ENCODE measurements at regions not wholly inside any gene's neighbourhood (a gene's known extent, or its start where the extent isn't known, plus 50 kb on each side); places are given as distances from the start of the nearest gene placed in this dataset.

- DNase-seq: no peak
These were observed 186.9 kb upstream of the RGMB start for GRCh38 chr5:98586581-98586980.

- no peak for DNase-seq
These were observed 186.3 kb upstream of the RGMB start for GRCh38 chr5:98587166-98587565.

- DNase-seq: no peak
These were observed 185.2 kb upstream of the RGMB start for GRCh38 chr5:98588215-98588614.

DNA sequence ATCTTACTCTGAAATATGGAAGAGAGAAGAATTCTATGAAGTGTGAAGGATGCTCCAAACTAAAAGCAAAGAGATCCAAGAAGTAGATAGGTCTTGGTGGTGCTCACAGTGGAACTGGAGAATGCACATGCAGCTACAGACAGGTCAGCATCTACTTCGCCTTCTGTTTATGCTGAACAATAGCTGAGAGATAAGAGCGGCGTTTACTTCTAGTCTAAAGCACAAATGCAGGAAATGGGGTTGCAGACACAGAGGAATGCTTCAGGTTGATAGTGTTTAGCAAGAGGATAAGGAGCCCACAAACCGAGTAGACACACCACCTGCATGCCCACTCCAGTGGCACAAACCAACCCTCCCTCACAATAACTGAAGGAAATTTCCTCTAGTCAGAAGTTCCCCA is 180.0 kb upstream of the RGMB start:
- DNase-seq: no peak

GRCh38 chr5:98594098-98594497 is 179.4 kb upstream of the RGMB start:
- no peak for DNase-seq

DNA sequence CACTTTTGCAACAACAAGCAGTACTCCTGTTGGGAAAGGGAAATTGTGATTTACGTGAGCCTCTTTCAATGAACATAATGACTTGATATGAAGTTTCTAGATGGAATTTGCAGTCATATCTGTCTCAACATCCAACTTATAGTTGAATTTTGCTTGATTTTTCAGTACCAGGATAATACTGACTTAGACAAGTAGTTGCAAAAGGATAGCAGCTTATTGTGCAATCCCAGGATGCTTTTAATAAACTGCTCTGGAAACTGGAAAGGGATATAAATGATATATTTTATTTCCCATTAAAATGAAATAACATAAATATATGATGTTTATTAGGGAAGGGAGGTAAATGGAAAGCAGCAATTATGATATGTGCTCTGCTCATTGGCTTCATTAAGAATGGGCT is 174.4 kb upstream of the RGMB start:
- DNase-seq: no peak

- DNase-seq: no peak
These were observed 170.8 kb upstream of the RGMB start for GRCh38 chr5:98602534-98603112.

DNA sequence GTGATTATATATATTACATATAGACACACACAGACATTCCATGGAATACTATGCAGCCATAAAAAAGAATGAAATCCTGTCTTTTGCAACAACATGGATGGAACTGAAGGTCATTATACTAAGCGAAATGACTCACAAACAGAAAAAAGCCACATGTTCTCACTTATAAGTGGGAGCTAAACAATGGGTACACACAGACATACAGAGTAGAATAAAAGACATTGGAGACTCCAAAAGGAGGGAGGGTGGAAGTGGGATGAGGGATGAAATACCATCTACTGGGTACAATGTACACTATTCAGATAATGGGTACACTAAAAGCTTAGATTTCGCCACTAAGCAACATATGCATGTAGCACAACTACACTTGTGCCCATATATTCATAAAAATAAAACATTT is 170.0 kb upstream of the RGMB start:
- DNase-seq: no peak

GRCh38 chr5:98604301-98604700 is 169.2 kb upstream of the RGMB start:
- DNase-seq: no peak

DNA sequence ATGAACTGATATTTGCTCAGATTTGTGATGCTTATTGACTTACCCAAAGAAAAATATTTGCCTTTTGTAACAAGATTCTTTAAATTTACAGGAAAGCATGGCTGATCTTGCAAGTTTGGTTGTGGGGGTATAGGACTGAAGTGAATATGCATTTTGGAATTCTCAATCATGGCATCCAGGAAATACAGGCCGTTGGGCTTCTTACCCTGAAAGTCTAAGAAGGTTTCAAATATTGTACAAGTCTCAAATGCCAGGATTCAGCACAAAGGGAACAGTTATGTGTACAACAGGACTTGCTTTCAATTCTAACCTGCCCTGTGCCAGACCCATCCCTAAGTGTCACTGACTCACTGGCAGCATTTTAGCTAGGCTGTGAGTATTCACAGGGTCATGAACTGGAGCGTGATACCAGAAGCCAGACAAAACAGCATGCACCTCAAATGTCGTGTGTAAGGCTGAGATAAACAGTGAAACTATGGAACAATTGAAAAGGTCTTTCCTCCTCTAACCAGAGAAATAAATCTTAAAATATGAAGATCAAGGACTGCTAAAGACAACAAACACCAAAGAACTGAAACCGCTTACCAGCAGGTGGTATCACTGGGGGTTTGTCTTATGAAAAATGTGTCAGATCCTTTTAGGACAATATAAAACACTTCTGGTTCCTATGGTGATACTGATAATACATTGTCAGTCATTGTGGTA is 168.6 kb upstream of the RGMB start:
- no peak for DNase-seq

DNA sequence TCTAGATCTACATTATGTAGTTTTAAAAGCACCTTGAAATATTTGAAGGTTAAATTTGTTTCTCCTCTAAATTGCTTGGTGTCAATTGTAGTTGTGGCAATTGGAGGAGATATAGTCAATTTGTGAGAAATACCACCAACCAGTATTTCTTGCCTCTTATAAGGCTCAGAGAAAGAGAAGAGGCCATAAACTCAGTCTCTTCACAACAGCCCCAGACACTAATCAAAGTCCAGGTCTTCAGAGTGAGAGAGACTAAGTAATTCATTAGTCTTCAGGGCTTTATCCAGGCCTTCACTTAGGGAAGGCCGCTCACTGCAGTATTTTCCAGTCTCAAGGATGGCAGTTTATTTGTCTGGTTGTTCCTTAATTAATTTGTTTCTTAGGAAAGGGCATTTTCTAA is 168.0 kb upstream of the RGMB start:
- DNase-seq: no peak

DNA sequence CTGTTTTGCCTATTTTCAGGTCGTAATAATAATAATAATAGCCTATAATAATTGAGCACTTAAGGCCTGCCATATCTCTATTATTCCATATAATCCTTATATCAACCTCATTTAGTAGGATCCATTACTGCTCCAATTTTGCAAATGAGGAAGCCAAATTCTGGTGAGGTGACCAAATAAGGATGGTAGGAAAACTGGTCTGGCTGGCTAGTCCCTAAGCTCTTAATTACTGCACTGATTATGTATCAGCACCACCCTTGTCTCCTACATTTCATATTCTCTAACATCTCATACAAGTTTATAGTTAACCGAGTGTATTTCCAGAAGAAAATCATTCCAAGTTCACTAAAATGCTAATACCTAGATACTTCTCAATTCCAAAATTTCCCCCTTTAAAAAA is 166.5 kb upstream of the RGMB start:
- DNase-seq: no peak

- no peak for DNase-seq
These were observed 165.4 kb upstream of the RGMB start for GRCh38 chr5:98608052-98608451.

- no peak for DNase-seq
These were observed 159.1 kb upstream of the RGMB start for GRCh38 chr5:98614341-98614740.

DNA sequence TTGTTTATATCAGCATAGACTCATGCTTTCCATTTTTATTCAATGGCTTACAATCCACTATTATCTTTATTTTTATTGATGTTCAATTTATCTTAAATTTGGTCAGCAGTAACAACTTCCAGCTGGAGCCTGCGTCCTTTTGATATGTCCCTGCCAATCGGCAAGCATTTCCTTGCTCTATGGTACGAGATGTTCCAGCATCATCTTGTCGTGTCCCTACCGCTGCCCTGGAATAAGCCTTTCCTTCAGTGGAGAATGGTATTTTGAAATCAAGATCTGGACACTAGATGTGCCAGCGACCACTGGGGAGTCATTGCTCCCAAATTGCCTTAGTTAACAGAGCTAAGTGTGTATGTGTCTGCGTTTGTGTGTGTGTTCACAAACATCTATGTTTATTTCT is 151.6 kb upstream of the RGMB start:
- DNase-seq: no peak

GRCh38 chr5:98624145-98624880 is 149.2 kb upstream of the RGMB start:
- DNase-seq: no peak

- no peak for DNase-seq
These were observed 146.3 kb upstream of the RGMB start for GRCh38 chr5:98627121-98627520.

GRCh38 chr5:98630621-98631020 is 142.8 kb upstream of the RGMB start:
- DNase-seq: no peak

DNA sequence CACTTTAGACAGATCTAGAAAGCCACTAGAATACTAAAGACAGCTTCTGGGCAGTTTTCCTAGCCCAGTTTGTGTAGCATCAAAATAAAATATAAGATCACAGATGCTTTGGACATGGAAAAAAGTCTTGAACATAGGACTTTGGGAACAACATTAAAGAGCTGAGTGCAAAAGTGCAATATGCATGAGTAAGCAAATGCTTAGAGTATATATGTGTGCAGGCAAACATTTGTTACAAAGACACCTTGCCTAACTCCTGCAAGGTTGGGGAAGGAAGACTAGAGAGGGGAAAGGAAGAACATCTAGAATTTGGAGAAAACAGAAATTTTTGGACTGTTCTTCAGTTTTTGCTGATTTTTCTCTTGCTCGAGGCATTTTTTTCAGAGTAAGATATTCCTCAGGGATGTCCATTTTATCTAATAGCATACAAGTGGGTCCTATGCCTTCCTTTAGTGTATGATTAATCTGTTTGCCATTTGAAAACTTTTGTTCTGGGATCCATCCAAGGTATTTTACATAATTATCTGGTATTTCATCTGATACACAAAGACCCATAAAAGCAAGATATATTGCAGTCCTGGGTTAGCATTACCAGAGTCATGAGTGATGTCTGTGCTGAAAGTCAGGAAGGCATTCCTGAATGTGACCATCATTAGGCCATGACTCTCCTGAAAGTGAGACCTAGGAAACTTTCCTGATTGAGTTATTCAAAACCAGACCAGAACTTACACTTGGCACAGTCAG is 142.0 kb upstream of the RGMB start:
- no peak for DNase-seq

GRCh38 chr5:98635656-98636055 is 137.8 kb upstream of the RGMB start:
- DNase-seq: no peak

GRCh38 chr5:98637116-98637515 is 136.3 kb upstream of the RGMB start:
- DNase-seq: no peak

DNA sequence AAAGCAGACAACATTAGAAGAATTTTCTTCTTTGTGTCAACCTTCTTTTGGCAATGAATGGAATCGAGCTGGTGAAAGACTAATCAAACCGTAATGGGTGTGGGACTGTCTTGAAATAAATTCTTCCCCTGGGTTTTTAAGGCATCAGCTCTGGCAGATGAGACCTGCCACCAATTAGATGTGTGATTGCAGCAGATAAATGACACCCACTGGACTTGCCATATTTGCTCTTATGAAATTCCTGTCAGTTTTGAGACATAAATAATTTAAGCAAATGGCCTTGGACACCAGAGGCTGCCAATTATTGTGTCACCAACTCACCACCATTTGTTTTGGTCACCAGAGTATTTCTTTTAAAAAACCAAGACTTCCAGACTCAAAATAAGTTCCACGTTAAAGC is 135.9 kb upstream of the RGMB start:
- DNase-seq: no peak

GRCh38 chr5:98638111-98638510 is 135.4 kb upstream of the RGMB start:
- no peak for DNase-seq

GRCh38 chr5:98638701-98639100 is 134.8 kb upstream of the RGMB start:
- DNase-seq: no peak
